GM12801 (cell line): ENCODE measurements at regions not wholly inside any gene's neighbourhood (a gene's known extent, or its start where the extent isn't known, plus 50 kb on each side); places are given as distances from the start of the nearest gene placed in this dataset.

ENCODE experiments used
- CTCF ChIP-seq: IDR thresholded peaks from one replicate; pipeline ENCODE4 v1.5.1; 2011; ENCODE audit warnings: control low read depth; ENCODE audit not compliant: insufficient read length; ENCODE audit errors: extremely low read depth

DNA sequence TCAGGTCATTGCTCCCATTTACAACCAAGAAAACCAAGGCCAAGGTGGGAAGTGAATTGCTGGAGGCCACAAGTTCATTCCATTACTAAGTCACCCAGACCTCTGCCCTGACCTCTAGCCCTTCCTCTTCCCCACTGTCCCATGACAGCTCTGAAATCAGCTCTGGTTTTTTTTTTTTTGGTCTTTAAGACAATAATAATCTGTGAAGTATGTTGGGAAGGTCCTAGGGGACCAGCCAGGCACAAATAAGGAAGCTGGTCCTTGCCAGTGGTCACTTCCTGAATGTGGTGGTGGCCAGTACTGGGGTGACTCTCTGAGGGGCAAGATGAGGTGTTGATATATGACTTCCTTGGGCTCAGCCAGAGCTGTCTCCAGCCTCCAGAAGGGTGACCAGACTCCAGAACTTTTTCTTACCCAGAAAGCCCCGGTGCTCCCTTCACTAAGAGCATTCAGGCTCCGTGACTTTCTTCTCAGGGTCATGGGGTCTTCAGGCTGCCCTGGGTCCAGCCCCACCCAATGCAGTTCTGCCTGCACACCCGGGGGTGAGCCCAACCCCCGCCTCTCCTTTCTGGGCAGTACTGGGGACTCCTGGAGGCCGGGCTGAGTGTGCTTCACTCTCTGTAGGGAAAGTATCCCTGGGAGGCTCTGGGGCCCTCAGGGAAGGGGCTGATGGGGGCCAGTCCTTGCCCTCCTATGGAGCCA lies 159.6 kb downstream of the PTPRU start:
- TF ChIP-seq CTCF, result no peak

GRCh38 chr1:29394521-29395225 lies 158.4 kb downstream of the PTPRU start:
- TF ChIP-seq CTCF, result no peak

DNA sequence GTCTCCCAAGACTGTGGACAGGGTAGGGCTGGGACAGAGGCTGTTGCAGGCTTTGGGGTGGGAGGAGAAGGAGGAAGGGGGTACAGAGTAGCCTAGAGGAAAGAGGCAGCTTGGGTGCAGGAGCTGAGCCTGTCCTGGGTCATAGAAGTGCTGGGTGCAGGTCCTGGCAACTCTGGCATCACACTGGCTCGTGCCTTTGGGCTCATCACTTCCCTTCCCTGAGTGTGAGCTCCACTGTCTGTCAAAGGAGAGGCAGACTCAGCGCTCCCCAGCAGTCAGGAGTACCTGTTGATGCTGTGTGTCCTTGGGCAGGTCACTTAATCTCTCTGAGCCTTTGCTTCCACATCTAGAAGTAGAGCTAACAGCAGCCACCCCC lies 157.1 kb downstream of the PTPRU start:
- no peak for TF ChIP-seq CTCF

DNA sequence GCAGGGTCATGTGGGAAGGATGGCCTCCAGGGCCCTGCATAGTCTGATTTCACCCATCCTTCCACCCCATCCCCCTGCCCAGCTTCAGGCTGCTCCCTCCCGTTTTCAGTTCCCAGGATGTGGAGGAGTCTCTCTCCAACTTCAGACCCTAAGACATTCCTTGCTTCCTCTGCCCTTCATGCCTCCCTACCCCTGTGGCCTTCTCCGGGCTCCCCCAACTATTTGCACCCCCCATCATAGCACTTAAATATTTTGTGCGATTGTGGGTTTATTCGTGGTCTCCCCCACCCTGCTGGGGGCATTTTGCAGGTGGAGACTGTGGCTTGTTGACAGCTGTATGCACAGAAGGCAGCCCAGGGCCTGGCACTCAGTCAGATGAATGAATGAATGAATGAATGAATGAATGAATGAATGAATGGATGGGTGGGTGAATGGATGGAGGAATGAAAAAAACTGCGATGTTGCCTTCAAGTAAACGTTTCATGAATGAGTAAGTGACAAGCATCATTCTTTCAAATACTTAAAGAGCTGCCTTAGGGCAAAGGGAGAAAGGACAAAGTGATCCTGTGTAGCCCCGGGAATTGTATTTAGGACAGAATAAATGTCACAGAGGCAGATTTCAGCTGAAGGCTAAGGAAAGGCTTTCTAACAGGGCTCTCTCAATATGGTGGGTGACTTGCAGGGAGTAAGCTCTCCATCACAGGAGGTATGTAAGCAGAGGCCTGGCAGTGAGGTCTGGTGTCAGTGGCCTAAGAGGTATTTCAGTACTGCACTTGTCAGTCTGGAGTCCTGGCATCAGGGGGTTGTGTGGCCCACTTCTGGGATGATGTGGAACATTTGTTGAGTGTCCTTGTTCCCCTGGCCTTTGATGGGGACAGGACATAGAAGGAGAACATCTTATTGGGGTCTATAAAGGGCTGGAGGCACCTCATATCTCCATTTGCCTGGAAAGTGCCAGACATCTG lies 156.4 kb downstream of the PTPRU start:
- TF ChIP-seq CTCF, result no peak

DNA sequence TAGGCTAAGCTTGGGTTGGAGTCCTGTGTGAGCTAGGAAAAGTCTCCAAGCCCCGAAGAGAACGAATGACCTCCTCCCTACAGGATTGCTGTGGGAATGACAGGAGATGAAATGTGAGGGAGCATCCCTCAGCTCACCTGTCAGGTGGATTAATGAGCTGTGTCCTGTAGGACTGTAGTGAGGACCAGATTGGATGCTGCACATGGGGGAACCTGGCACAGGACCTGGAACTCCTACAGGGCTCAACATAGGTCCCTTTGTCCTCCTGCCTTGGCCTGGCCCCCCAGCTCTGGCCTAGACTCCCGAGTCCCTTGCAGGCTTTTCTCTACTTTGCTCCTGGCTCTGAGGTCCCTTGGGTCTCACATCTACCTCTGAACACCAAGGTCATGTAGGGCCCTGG lies 155.7 kb downstream of the PTPRU start:
- TF ChIP-seq CTCF, result no peak

DNA sequence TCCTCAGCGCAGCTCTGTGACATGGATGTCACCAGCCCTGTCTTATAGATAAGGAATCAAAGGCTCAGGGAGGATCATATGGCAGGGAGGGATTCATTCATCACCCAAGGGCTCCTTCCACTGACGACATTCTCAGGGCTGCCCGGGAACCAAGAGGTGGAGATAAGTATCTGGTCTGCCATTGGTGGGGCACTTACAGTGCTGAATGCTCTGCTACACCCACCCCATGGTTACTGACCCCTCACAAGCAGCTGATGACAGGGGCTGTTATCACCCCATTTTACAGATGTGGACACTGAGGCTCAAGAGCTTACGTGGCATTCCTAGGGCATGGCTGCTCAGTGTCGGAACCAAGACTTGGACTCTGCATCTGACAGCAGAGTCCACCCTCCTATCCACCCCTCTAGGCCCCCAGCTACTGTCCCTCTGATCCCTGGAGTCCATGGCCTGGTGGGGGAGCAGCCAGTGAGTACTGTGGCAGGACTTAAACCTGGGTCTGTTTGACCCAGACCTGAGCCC lies 155.1 kb downstream of the PTPRU start:
- no peak for TF ChIP-seq CTCF
